Endothelial cell of umbilical vein (primary cell): ENCODE measurements at regions not wholly inside any gene's neighbourhood (a gene's known extent, or its start where the extent isn't known, plus 50 kb on each side); places are given as distances from the start of the nearest gene placed in this dataset.

Source experiments
- EZH2 ChIP-seq: IDR thresholded peaks from 2 replicates; pipeline ENCODE4 v1.6.1; 2012; ENCODE audit warnings: borderline replicate concordance, low read depth, mild to moderate bottlenecking, moderate library complexity, low read length, inconsistent platforms; ENCODE audit not compliant: severe bottlenecking
- GATA2 ChIP-seq: IDR thresholded peaks from 2 replicates; pipeline ENCODE4 v1.7.0; 2011; ENCODE audit warnings: low read depth, mild to moderate bottlenecking, moderate library complexity, mixed read lengths, low read length; ENCODE audit not compliant: insufficient read length, insufficient read depth
- JUN ChIP-seq: IDR thresholded peaks from 2 replicates; pipeline ENCODE4 v1.6.1; 2011; ENCODE audit warnings: borderline replicate concordance, low read depth; ENCODE audit not compliant: insufficient read length, insufficient read depth
- MYC ChIP-seq: IDR thresholded peaks from one replicate; pipeline ENCODE4 v1.6.1; 2011; ENCODE audit warnings: mild to moderate bottlenecking, low read depth, low read length
- POLR2A ChIP-seq: IDR thresholded peaks from 2 replicates; pipeline ENCODE4 v1.6.1; 2012; ENCODE audit warnings: low read depth, mild to moderate bottlenecking, control low read depth, low read length
- POLR2AphosphoS5 ChIP-seq: IDR thresholded peaks from 2 replicates; pipeline ENCODE4 v1.6.1; 2012; ENCODE audit warnings: low read depth, mild to moderate bottlenecking, control low read depth, low read length, moderate library complexity; ENCODE audit not compliant: insufficient read depth
- TF ChIP-seq, protein P1 (sequence below), 2 donors: IDR thresholded peaks; 1 replicate in 1 of 2; 2 replicates in 1 of 2; pipeline ENCODE4 v1.5.1; 2011; ENCODE audit warnings: low read length in 2 of 2, mild to moderate bottlenecking in 2 of 2, moderate library complexity in 2 of 2, control low read depth in 1 of 2, inconsistent platforms in 1 of 2, low read depth in 1 of 2; ENCODE audit not compliant: insufficient read depth in 1 of 2; ENCODE audit errors: extremely low read depth in 1 of 2
- TF ChIP-seq, protein P2 (sequence below): IDR thresholded peaks from 2 replicates; pipeline ENCODE4 v1.6.1; 2011; ENCODE audit not compliant: insufficient read depth, insufficient read length

DNA sequence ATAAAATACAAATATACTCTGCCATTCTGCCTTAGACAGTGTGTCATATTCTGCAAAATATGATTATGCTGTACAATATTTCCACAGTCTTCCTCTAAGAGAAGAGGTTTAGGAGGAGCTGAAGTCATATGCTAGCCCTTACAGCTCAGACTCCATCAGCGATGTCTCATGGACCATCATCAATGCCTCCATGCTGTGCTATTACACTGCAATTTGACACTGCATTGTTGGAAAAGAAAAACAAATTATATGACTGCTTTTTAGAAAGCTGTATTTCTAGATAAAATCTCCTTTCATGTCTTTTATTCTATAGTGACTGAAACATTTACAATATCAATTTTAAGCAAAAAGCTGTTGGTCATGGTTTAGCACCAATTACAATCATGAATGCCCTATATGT, 1089.4 kb upstream of the MIR17HG start:
- no peak for TF ChIP-seq EZH2
- TF ChIP-seq POLR2A, result no peak
- TF ChIP-seq, protein P1, sequence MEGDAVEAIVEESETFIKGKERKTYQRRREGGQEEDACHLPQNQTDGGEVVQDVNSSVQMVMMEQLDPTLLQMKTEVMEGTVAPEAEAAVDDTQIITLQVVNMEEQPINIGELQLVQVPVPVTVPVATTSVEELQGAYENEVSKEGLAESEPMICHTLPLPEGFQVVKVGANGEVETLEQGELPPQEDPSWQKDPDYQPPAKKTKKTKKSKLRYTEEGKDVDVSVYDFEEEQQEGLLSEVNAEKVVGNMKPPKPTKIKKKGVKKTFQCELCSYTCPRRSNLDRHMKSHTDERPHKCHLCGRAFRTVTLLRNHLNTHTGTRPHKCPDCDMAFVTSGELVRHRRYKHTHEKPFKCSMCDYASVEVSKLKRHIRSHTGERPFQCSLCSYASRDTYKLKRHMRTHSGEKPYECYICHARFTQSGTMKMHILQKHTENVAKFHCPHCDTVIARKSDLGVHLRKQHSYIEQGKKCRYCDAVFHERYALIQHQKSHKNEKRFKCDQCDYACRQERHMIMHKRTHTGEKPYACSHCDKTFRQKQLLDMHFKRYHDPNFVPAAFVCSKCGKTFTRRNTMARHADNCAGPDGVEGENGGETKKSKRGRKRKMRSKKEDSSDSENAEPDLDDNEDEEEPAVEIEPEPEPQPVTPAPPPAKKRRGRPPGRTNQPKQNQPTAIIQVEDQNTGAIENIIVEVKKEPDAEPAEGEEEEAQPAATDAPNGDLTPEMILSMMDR (IDR thresholded peaks at IDR 0.05; ENCODE audit: extremely low read depth in 1 of 2, insufficient read depth in 1 of 2, low read depth in 1 of 2, low read length in 2 of 2), result no peak
- TF ChIP-seq POLR2AphosphoS5, result no peak
- TF ChIP-seq, protein P2, sequence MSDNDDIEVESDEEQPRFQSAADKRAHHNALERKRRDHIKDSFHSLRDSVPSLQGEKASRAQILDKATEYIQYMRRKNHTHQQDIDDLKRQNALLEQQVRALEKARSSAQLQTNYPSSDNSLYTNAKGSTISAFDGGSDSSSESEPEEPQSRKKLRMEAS, result no peak
- TF ChIP-seq GATA2, result no peak
- TF ChIP-seq JUN, result no peak
- TF ChIP-seq MYC, result no peak
